Neuronal stem cell (in vitro differentiated cells): ENCODE measurements at regions not wholly inside any gene's neighbourhood (a gene's known extent, or its start where the extent isn't known, plus 50 kb on each side); places are given as distances from the start of the nearest gene placed in this dataset.

Experiments used
- DNase-seq: peaks from one replicate; pipeline ENCODE4 v3.0.0-alpha.2; 2013; ENCODE audit warnings: low spot score
- H2AFZ ChIP-seq: one replicate; pipeline ENCODE4 v1.6.1; 2013; ENCODE audit warnings: mild to moderate bottlenecking, low read length, inconsistent platforms
- H2AK5ac ChIP-seq: 2 replicates; pipeline ENCODE4 v1.6.1; 2013; ENCODE audit warnings: low read depth, mild to moderate bottlenecking, inconsistent platforms, low read length, moderate library complexity, mixed read lengths
- H2BK120ac ChIP-seq: 2 replicates; pipeline ENCODE4 v1.6.1; 2013; ENCODE audit warnings: low read depth, mild to moderate bottlenecking, inconsistent platforms, low read length, moderate library complexity, mixed read lengths
- H2BK12ac ChIP-seq: one replicate; pipeline ENCODE4 v1.6.1; 2013; ENCODE audit warnings: low read length, inconsistent platforms
- H2BK15ac ChIP-seq: 2 replicates; pipeline ENCODE4 v1.6.1; 2013; ENCODE audit warnings: mild to moderate bottlenecking, low read length, inconsistent platforms, mixed read lengths
- H2BK5ac ChIP-seq: one replicate; pipeline ENCODE4 v1.6.1; 2013; ENCODE audit warnings: inconsistent platforms, mild to moderate bottlenecking, low read length, moderate library complexity
- H3K14ac ChIP-seq: one replicate; pipeline ENCODE4 v1.6.1; 2013; ENCODE audit warnings: low read length, inconsistent platforms
- H3K18ac ChIP-seq: 2 replicates; pipeline ENCODE4 v1.6.1; 2013; ENCODE audit warnings: low read length, inconsistent platforms
- H3K23ac ChIP-seq: 2 replicates; pipeline ENCODE4 v1.6.1; 2013; ENCODE audit warnings: low read depth, mild to moderate bottlenecking, mixed read lengths, low read length, inconsistent platforms; ENCODE audit not compliant: poor library complexity
- H3K27ac ChIP-seq: replicated peaks from 3 replicates; pipeline ENCODE4 v1.5.1; 2013; ENCODE audit warnings: low read length, inconsistent platforms
- H3K27me3 ChIP-seq, 3 experiments: 2 replicates each; pipeline ENCODE4 v1.6.1; 2013; ENCODE audit warnings: low read length in 3 of 3, mild to moderate bottlenecking in 2 of 3, inconsistent platforms in 1 of 3, low read depth in 1 of 3, mixed read lengths in 1 of 3, moderate library complexity in 1 of 3; ENCODE audit not compliant: control insufficient read depth in 3 of 3, insufficient read depth in 3 of 3
- H3K36me3 ChIP-seq, 2 donors: replicated peaks in 1 of 2; 2 replicates each; pipeline ENCODE4 v1.6.1; 2013; ENCODE audit warnings: low read length in 2 of 2; ENCODE audit not compliant: control insufficient read depth in 2 of 2, insufficient read depth in 2 of 2
- H3K4ac ChIP-seq: 2 replicates; pipeline ENCODE4 v1.6.1; 2013; ENCODE audit warnings: inconsistent platforms, mild to moderate bottlenecking, low read length, moderate library complexity
- H3K4me1 ChIP-seq, 2 donors: 1 replicate in 1 of 2; 2 replicates in 1 of 2; pipeline ENCODE4 v1.6.1; 2013; ENCODE audit warnings: low read length in 2 of 2, low read depth in 1 of 2; ENCODE audit not compliant: control insufficient read depth in 2 of 2, insufficient read depth in 1 of 2
- H3K4me2 ChIP-seq: one replicate; pipeline ENCODE4 v1.6.1; 2013; ENCODE audit warnings: mild to moderate bottlenecking, low read length, inconsistent platforms; ENCODE audit not compliant: insufficient read depth, poor library complexity, severe bottlenecking
- H3K4me3 ChIP-seq, 2 donors: 2 replicates each; pipeline ENCODE4 v1.5.1; 2013; ENCODE audit warnings: low read length in 2 of 2, mild to moderate bottlenecking in 2 of 2, inconsistent platforms in 1 of 2, moderate library complexity in 1 of 2
- H3K79me1 ChIP-seq: one replicate; pipeline ENCODE4 v1.6.1; 2013; ENCODE audit warnings: low read depth, mild to moderate bottlenecking, inconsistent platforms, low read length, moderate library complexity
- H3K9ac ChIP-seq: one replicate; pipeline ENCODE4 v1.6.1; 2013; ENCODE audit warnings: mild to moderate bottlenecking, low read depth, low read length, inconsistent platforms; ENCODE audit not compliant: poor library complexity
- H3K9me3 ChIP-seq, 2 donors: replicated peaks in 1 of 2; 2 replicates each; pipeline versions ENCODE3 to v1.6.1; 2013; ENCODE audit warnings: low read length in 2 of 2, mild to moderate bottlenecking in 2 of 2, inconsistent platforms in 1 of 2, low read depth in 1 of 2, mixed read lengths in 1 of 2, moderate library complexity in 1 of 2; ENCODE audit not compliant: control insufficient read depth in 2 of 2, insufficient read depth in 1 of 2
- H4K8ac ChIP-seq: one replicate; pipeline ENCODE4 v1.6.1; 2013; ENCODE audit warnings: low read depth, mild to moderate bottlenecking, inconsistent platforms, low read length, moderate library complexity
- H4K91ac ChIP-seq: one replicate; pipeline ENCODE4 v1.6.1; 2013; ENCODE audit warnings: low read length, low read depth, mild to moderate bottlenecking, inconsistent platforms; ENCODE audit not compliant: poor library complexity
- WGBS, 2 donors: extraction: QIAGEN DNeasy Blood & Tissue Kit; methylation state at CpG; one replicate each; pipeline ENCODE4 v1.1.7; 2013; ENCODE audit warnings: missing lambda C conversion rate in 2 of 2, mixed read lengths in 1 of 2; ENCODE audit not compliant: insufficient read length in 2 of 2, insufficient replicate concordance in 1 of 2; ENCODE audit errors: extremely low coverage in 2 of 2; 5-methylcytosine and 5-hydroxymethylcytosine counted together

DNA sequence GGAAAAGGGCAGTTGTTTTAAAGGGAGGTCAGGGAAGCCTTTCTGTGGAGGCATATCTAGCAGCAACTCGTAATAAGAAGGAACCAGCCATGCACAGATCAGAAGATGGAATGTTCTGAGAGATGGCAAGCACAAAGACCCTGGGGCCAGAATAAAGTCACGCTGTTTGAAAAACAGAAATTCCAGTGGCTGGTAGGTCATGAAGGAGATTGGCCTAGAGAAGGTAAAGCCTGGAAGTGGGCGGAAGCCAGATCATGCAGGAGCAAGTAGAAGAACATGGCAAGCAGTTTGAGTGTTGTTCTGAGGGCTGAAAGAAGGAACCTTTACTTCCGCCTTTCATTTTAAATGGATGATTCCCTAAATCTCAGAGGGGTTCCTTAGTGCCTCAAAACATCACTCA is 208.1 kb upstream of the PPP2R3A start:
- WGBS, 2 donors, result no CpG with 5 or more reads among the region's 4 CpGs
- Histone ChIP-seq H3K9ac (no peak overlapping the region), H3K36me3 (no peaks in the 10 kb centered on the region), H2BK12ac (no peak overlapping the region), H2BK120ac (no peak overlapping the region), H3K4me3 (no peak overlapping the region), H3K79me1 (no peaks in the 10 kb centered on the region), H3K27ac (no peak overlapping the region), H3K4me1 (peaks cover 0 to 3% of the 10 kb centered on the region in 2 donors), H3K9me3 (no peaks in the 10 kb centered on the region), H3K14ac (no peak overlapping the region), H2AFZ (no peak overlapping the region), H2AK5ac (no peak overlapping the region), H4K91ac (no peak overlapping the region), H3K4me2 (no peak overlapping the region), H3K23ac (no peak overlapping the region), H2BK5ac (no peak overlapping the region), H3K27me3 (no peaks in the 10 kb centered on the region), H3K4ac (no peak overlapping the region), H4K8ac (no peak overlapping the region), H2BK15ac (no peak overlapping the region), H3K18ac (no peak overlapping the region)
- no peak for DNase-seq

DNA sequence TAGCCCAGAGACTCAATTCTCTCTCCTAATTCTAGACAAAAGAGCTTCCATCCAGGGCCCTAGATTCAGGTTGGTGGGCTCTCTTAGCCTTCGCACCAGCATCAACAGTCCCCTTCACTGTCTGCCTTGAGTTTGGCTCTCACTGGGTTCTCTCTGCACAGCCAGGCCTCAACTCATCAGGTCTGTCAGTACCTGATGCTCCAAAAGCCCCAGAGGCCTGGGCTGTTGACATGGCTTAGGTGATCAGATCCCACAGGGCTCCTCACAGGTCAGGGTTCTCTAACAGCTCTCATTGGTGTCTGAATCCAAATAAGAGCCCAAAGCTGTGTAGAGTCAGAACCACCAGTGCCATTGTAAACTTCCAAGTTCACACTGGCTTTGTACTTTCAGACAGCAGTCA is 206.6 kb upstream of the PPP2R3A start:
- H2BK15ac ChIP-seq, result no peak overlapping the region
- no peak overlapping the region for H3K4me2 ChIP-seq
- no peak overlapping the region for H4K8ac ChIP-seq
- no peak overlapping the region for H4K91ac ChIP-seq
- no peak overlapping the region for H2AFZ ChIP-seq
- H2BK12ac ChIP-seq, result no peak overlapping the region
- no peak overlapping the region for H2BK120ac ChIP-seq
- no peak overlapping the region for H3K9ac ChIP-seq
- no peak overlapping the region for H3K23ac ChIP-seq
- peaks cover 0 to 5% of the 10 kb centered on the region in 2 donors for H3K4me1 ChIP-seq
- no peak overlapping the region for H2AK5ac ChIP-seq
- no peaks in the 10 kb centered on the region for H3K36me3 ChIP-seq
- H3K4ac ChIP-seq, result no peak overlapping the region
- no peak overlapping the region for H2BK5ac ChIP-seq
- H3K27ac ChIP-seq, result no peak overlapping the region
- no peak overlapping the region for H3K14ac ChIP-seq
- H3K79me1 ChIP-seq, result no peaks in the 10 kb centered on the region
- H3K18ac ChIP-seq, result no peak overlapping the region
- no peak for DNase-seq
- no peaks in the 10 kb centered on the region for H3K27me3 ChIP-seq
- no peaks in the 10 kb centered on the region for H3K9me3 ChIP-seq
- whole genome bisulfite sequencing, 2 donors, result no CpG with 5 or more reads among the region's 1 CpG
- no peak overlapping the region for H3K4me3 ChIP-seq

GRCh38 chr3:135759651-135760050 is 205.9 kb upstream of the PPP2R3A start:
- Histone ChIP-seq H3K9ac (no peak overlapping the region), H3K79me1 (no peaks in the 10 kb centered on the region), H3K4me1 (peaks cover 0 to 5% of the 10 kb centered on the region in 2 donors), H3K9me3 (no peaks in the 10 kb centered on the region), H2AK5ac (no peak overlapping the region), H2BK12ac (no peak overlapping the region), H3K4me3 (no peak overlapping the region), H3K14ac (no peak overlapping the region), H2AFZ (no peak overlapping the region), H3K27me3 (no peaks in the 10 kb centered on the region), H4K91ac (no peak overlapping the region), H2BK120ac (no peak overlapping the region), H2BK5ac (no peak overlapping the region), H2BK15ac (no peak overlapping the region), H3K4me2 (no peak overlapping the region), H3K4ac (no peak overlapping the region), H4K8ac (no peak overlapping the region), H3K27ac (no peak overlapping the region), H3K23ac (no peak overlapping the region), H3K18ac (no peak overlapping the region), H3K36me3 (no peaks in the 10 kb centered on the region)
- no peak for DNase-seq
- no CpG with 5 or more reads among the region's 3 CpGs for WGBS, 2 donors

DNA sequence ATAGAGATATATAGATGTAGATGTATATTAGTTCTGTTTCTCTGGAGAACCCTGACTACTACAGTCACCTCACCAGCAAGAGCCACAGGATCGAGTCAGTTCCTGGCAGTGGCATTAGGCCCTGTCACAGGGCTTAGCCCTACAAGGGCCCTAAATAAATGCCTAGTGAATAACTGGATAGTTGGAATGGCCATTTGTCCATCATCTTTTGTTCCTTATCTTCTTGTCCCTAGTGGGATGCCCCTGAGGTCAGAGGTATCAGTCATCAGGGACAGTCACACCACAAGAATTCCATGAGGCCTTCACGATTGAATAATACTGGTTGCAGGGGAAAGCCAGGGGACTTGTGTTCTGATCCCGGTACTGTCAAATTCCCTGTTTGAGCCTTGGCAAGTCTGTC is 204.9 kb upstream of the PPP2R3A start:
- H4K91ac ChIP-seq, result no peak overlapping the region

More for the DNA sequence above, 204.9 kb upstream of the PPP2R3A start:
- Histone ChIP-seq H3K23ac (no peak overlapping the region), H2AK5ac (no peak overlapping the region), H3K18ac (no peak overlapping the region), H3K9ac (no peak overlapping the region), H3K79me1 (no peaks in the 10 kb centered on the region), H2BK5ac (no peak overlapping the region), H4K8ac (no peak overlapping the region), H2BK120ac (no peak overlapping the region), H3K36me3 (no peaks in the 10 kb centered on the region), H3K27me3 (no peaks in the 10 kb centered on the region), H2BK15ac (no peak overlapping the region), H3K4me2 (no peak overlapping the region), H2BK12ac (no peak overlapping the region), H3K4me1 (peaks cover 0 to 5% of the 10 kb centered on the region in 2 donors), H3K9me3 (no peaks in the 10 kb centered on the region), H2AFZ (no peak overlapping the region), H3K27ac (no peak overlapping the region), H3K4me3 (no peak overlapping the region), H3K4ac (no peak overlapping the region), H3K14ac (no peak overlapping the region)
- no peak for DNase-seq
- no CpG with 5 or more reads among the region's 3 CpGs for WGBS, 2 donors
